GM12873 (cell line): ENCODE measurements at regions not wholly inside any gene's neighbourhood (a gene's known extent, or its start where the extent isn't known, plus 50 kb on each side); places are given as distances from the start of the nearest gene placed in this dataset.

Experiments
- TF ChIP-seq, protein P1 (sequence below): IDR thresholded peaks from 2 replicates; pipeline ENCODE4 v1.5.1; 2012; ENCODE audit warnings: low read depth, mild to moderate bottlenecking, moderate library complexity, low read length, control low read depth; ENCODE audit not compliant: insufficient read depth; ENCODE audit errors: missing control alignments

- TF ChIP-seq, protein P1, sequence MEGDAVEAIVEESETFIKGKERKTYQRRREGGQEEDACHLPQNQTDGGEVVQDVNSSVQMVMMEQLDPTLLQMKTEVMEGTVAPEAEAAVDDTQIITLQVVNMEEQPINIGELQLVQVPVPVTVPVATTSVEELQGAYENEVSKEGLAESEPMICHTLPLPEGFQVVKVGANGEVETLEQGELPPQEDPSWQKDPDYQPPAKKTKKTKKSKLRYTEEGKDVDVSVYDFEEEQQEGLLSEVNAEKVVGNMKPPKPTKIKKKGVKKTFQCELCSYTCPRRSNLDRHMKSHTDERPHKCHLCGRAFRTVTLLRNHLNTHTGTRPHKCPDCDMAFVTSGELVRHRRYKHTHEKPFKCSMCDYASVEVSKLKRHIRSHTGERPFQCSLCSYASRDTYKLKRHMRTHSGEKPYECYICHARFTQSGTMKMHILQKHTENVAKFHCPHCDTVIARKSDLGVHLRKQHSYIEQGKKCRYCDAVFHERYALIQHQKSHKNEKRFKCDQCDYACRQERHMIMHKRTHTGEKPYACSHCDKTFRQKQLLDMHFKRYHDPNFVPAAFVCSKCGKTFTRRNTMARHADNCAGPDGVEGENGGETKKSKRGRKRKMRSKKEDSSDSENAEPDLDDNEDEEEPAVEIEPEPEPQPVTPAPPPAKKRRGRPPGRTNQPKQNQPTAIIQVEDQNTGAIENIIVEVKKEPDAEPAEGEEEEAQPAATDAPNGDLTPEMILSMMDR: no peak
Measured at GRCh38 chr12:126362493-126362892, 1297.3 kb downstream of the AACS start.

- TF ChIP-seq, protein P1: no peak
Measured at GRCh38 chr12:126362964-126363363, 1297.7 kb downstream of the AACS start.

DNA sequence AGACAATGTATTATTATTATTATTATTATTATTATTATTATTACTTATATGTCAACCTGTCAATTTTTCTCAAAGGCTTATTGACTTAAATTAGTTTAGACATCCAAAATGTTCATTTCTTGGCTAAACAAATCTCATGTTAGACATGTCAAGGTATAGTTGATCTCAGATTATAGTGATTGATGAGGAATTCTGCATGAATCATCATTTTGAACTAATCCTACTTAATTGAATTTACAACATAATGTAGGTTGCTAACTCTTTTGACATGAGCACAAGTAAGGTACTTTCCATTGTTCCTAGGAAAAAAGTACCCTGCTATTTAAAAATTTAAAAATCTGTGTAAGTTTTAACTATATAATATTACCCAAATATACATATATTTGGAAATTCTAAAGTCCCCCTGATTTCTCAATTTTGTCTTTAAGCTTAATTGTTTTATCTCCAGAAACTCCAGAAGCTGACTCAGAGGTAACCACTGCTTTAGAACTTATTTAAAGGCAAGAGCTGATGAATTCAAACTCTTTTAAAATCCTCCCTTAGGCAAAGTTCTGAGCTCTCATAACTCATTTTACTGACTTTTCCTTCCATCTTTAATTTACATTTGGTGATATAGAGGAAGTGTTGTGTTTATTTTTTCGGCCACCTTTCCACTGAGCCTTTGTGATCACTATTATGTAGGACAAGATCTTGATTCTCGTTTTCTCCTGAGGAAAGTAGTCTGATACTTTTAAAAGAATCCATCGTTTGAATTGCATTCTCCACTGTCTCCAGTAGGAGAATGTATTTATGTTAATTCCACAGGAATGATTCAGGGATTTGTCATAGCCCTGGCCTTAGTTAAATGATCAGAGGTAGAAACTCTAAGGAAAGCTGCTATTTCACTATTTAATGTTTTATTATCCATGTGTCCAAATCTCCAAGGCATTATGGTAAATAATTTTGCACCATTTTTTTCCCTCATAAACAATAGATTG is 1304.5 kb downstream of the AACS start:
- TF ChIP-seq, protein P1: no peak

- TF ChIP-seq, protein P1: no peak
Measured at GRCh38 chr12:126383506-126383905, 1318.3 kb downstream of the AACS start.

DNA sequence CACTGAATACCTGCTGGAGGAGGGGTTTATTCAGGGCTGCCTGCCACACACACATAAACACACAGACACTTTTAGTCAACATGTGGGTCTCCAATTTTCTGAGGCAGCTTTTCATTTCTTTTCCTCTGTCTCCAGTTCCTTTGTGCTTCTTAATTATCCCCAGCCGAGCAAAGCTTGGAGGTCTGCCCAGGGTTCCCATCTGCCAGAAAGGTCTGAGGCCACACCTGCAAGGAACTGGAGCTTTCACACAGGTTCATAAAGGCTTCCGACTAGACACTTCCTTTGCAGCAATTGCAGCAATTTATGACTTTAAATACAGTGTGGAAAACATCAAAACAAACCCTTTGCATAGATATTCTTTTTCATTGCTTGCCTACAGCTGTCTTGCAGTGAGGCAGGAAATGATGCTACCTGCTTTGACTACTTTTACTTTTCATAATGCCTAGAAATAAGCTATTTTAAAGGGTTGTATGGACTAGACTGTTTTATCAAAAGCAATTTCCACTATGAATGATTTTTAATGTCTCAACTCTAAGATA is 1318.9 kb downstream of the AACS start:
- TF ChIP-seq, protein P1: no peak

GRCh38 chr12:126385785-126386184 is 1320.5 kb downstream of the AACS start:
- TF ChIP-seq, protein P1: no peak

DNA sequence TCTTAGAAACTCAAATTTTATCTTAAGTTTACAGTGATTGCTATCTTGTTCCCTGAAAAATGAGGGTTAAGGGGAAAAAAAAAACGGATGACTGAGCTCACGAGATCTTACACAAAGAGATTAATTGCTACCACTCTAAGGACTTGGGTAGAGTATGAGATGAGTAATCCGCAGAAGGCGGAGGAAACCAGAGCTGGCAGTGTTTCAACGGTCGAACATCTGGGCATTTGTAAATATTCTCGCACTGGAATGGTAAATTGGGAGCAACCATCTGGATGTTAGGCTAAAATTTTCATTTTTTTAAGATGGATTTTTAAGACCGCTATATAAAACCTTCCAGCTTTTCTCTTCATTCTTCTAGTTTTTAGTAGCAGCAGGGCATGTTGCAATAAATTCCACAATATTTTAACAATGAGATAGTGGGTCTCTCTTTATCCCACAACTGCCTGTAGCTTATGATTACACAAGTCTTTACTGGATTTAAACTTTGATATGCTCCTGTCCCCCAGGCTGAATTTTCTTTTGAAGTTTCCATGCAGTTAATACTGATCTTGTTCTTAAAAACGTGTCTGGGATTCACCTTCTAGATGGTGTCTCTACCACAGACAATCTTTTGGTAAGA is 1324.1 kb downstream of the AACS start:
- TF ChIP-seq, protein P1: no peak
